Endothelial cell (in vitro differentiated cells): ENCODE measurements at regions not wholly inside any gene's neighbourhood (a gene's known extent, or its start where the extent isn't known, plus 50 kb on each side); places are given as distances from the start of the nearest gene placed in this dataset.

Experiments
- DNase-seq: peaks from one replicate; pipeline ENCODE4 v3.0.0; 2021; ENCODE audit warnings: low spot score
- H3K27ac Mint-ChIP-seq: one replicate; pipeline ENCODE4 v1.8.0; 2021; ENCODE audit warnings: mixed read lengths, inconsistent platforms; ENCODE audit not compliant: unreplicated experiment
- H3K27me3 Mint-ChIP-seq: one replicate; pipeline ENCODE4 v1.8.0; 2021; ENCODE audit warnings: mild to moderate bottlenecking, moderate library complexity, mixed read lengths, inconsistent platforms; ENCODE audit not compliant: unreplicated experiment
- H3K36me3 Mint-ChIP-seq: one replicate; pipeline ENCODE4 v1.8.0; 2021; ENCODE audit warnings: mild to moderate bottlenecking, low read depth, mixed read lengths, inconsistent platforms; ENCODE audit not compliant: unreplicated experiment
- H3K4me1 Mint-ChIP-seq: one replicate; pipeline ENCODE4 v1.8.0; 2021; ENCODE audit warnings: mild to moderate bottlenecking, mixed read lengths, inconsistent platforms; ENCODE audit not compliant: unreplicated experiment
- H3K4me3 Mint-ChIP-seq: one replicate; pipeline ENCODE4 v1.8.0; 2021; ENCODE audit warnings: mild to moderate bottlenecking, mixed read lengths, inconsistent platforms; ENCODE audit not compliant: unreplicated experiment
- H3K9me3 Mint-ChIP-seq: one replicate; pipeline ENCODE4 v1.8.0; 2021; ENCODE audit warnings: mixed read lengths, inconsistent platforms; ENCODE audit not compliant: unreplicated experiment
- TF ChIP-seq, protein P1 (sequence below): fragments of 200-600 bp; sonication (generic); IDR thresholded peaks from one replicate; pipeline ENCODE4 v1.5.0; 2021; ENCODE audit warnings: antibody characterized with exemption; ENCODE audit not compliant: unreplicated experiment

DNA sequence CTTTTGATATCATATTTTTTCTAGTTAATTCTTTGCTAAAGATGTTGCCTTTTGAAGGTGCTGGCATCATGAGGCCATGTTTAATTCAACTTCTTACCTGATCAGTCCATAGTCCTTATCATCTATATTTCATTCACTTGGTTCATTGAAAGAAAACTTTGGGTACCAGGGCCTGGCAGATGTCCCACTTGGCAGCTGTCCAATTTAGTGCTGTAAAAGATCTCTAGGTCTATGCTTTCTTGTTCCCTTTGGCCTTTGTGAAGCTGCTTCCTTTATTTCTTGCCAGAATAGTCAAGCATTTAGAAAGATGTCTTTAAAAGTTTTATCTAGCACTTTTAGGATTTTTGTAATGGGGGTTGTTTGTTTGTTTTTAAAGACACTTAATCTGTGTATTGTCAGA is 61.7 kb upstream of the EYA4 start:
- no peaks in the 10 kb centered on the region for H3K9me3 Mint-ChIP-seq
- H3K27ac Mint-ChIP-seq: no peak overlapping the region
- TF ChIP-seq, protein P1, sequence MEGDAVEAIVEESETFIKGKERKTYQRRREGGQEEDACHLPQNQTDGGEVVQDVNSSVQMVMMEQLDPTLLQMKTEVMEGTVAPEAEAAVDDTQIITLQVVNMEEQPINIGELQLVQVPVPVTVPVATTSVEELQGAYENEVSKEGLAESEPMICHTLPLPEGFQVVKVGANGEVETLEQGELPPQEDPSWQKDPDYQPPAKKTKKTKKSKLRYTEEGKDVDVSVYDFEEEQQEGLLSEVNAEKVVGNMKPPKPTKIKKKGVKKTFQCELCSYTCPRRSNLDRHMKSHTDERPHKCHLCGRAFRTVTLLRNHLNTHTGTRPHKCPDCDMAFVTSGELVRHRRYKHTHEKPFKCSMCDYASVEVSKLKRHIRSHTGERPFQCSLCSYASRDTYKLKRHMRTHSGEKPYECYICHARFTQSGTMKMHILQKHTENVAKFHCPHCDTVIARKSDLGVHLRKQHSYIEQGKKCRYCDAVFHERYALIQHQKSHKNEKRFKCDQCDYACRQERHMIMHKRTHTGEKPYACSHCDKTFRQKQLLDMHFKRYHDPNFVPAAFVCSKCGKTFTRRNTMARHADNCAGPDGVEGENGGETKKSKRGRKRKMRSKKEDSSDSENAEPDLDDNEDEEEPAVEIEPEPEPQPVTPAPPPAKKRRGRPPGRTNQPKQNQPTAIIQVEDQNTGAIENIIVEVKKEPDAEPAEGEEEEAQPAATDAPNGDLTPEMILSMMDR: no peak

DNA sequence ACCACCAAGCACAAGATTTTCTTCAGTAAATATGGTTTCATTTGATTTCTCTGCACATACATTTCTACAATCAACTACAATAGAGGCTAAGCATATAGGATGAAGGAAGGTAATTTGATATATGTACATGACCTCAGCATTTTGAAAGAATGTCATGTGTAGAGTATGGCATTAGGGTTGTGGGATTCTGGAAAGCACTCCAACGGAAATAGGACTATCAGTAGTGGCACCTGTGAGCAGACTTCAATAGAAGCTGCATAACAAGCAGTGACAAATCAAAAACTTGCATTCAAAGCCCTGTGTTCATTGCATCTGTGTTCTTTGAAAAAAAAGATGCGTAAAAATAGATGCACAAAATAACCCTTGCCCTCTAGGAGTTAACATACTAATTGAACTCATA is 57.5 kb upstream of the EYA4 start:
- Mint-ChIP-seq H3K27me3 (no peaks in the 10 kb centered on the region), H3K36me3 (no peaks in the 10 kb centered on the region), H3K9me3 (no peaks in the 10 kb centered on the region), H3K4me3 (no peak overlapping the region), H3K27ac (no peak overlapping the region), H3K4me1 (no peaks in the 10 kb centered on the region)
- TF ChIP-seq, protein P1: no peak
- DNase-seq: no peak

More for the DNA sequence above, 61.7 kb upstream of the EYA4 start:
- H3K27me3 Mint-ChIP-seq: no peaks in the 10 kb centered on the region
- no peaks in the 10 kb centered on the region for H3K4me1 Mint-ChIP-seq
- H3K4me3 Mint-ChIP-seq: no peak overlapping the region
- DNase-seq: no peak
- H3K36me3 Mint-ChIP-seq: no peaks in the 10 kb centered on the region

DNA sequence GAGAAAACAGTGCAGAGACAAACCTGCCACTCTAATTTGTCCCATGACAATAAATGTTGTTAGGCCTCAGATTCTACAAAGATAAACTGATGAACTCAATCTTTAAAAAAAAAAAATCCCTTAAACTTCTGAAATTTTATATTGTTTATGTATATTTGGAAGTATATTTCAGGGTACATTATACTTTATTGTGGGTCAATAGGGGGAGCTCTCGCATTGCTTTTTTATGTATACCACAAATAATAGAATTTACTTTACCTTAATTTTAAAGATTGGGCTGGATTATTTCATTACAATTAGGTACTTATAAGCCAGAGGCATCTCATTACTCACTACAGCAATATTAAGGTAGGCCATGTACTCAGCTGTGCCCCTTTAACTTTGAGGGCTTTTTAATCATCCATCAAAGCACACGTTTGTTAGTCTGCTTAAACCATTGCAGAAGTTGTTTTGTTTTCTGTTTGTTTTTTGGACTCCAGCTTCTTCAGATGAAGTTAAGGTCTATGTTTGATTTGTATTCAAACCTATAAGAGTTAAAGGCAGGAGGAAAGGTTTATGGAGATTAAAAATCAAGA is 56.3 kb upstream of the EYA4 start:
- H3K4me3 Mint-ChIP-seq: no peak overlapping the region
- no peak for DNase-seq
- H3K27ac Mint-ChIP-seq: no peak overlapping the region
- TF ChIP-seq, protein P1: peak; percentile 72
- no peaks in the 10 kb centered on the region for H3K9me3 Mint-ChIP-seq
- H3K27me3 Mint-ChIP-seq: no peaks in the 10 kb centered on the region
- no peaks in the 10 kb centered on the region for H3K36me3 Mint-ChIP-seq
- H3K4me1 Mint-ChIP-seq: no peaks in the 10 kb centered on the region

DNA sequence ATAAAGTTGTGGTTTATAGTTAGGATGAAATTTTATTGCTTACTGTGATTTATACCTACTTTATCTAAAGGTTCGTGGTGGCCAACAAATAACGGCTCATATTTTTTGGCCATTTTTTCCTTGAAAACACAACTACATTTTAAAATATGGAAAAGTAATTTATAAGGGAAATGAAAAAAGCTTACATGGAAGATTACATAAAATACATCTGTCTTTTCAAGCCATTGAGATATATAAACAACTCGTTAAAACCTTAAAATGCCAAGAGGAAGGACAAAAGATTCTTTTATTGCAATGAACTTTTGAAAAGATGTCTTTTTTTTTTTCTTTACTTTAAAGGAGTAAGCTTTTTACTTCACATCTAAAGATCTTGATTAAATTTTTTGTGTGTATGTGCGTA is 55.4 kb upstream of the EYA4 start:
- Mint-ChIP-seq H3K27me3 (no peaks in the 10 kb centered on the region), H3K4me3 (no peak overlapping the region), H3K27ac (no peak overlapping the region), H3K36me3 (no peaks in the 10 kb centered on the region), H3K9me3 (no peaks in the 10 kb centered on the region), H3K4me1 (no peaks in the 10 kb centered on the region)
- TF ChIP-seq, protein P1: no peak
- no peak for DNase-seq

DNA sequence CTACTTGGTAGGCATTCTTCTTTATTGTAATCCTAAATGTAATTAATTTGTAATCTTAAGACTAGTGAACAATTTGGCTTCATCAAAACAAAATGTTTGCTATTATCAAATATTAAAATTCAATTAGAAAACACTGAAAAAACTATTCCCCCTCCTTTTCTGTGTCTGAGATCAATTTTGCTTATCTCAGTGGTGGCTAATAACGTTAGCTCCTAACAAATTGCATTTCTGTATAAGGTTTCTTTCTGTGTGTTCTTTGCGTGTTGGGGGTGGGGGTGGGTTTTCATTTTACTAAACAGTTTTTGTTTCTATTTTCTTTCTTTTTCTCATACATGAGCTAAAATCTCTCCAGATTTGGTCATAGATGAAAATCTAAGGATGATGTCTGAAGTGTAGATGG is 54.0 kb upstream of the EYA4 start:
- peaks cover 3% of the 10 kb centered on the region for H3K4me1 Mint-ChIP-seq
- no peak overlapping the region for H3K4me3 Mint-ChIP-seq
- no peak for DNase-seq
- no peaks in the 10 kb centered on the region for H3K9me3 Mint-ChIP-seq
- no peaks in the 10 kb centered on the region for H3K36me3 Mint-ChIP-seq
- TF ChIP-seq, protein P1: no peak
- no peak overlapping the region for H3K27ac Mint-ChIP-seq
- no peaks in the 10 kb centered on the region for H3K27me3 Mint-ChIP-seq
